NCI-H1092 treated with DMSO at 0.1 percent for 48 hours (cell line): ENCODE measurements at regions not wholly inside any gene's neighbourhood (a gene's known extent, or its start where the extent isn't known, plus 50 kb on each side); places are given as distances from the start of the nearest gene placed in this dataset.

Experiments used
- DNase-seq: peaks from one replicate; lab custom pipeline; 2025; lab: John Stamatoyannopoulos, UW

DNA sequence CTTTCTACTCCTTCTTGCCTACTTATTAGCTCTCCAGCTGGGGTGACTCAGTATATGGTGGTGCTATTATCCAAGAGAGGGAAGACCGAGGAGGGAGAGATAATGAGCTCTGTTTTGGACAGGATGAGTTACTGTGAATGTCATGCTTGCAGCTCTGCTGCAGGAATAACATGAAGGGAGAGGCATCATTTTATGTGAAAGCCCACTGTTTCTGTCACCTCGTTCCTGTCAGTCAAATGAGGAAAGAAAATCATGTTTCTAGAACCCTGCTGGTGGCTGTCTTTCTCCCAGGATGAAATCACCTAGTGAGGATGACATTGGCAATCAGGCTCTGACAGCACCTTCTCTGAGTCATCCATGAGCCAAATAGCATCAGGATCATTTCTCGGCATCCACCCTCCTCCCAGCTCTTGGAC lies 1291.6 kb upstream of the AUTS2 start:
- no peak for DNase-seq

DNA sequence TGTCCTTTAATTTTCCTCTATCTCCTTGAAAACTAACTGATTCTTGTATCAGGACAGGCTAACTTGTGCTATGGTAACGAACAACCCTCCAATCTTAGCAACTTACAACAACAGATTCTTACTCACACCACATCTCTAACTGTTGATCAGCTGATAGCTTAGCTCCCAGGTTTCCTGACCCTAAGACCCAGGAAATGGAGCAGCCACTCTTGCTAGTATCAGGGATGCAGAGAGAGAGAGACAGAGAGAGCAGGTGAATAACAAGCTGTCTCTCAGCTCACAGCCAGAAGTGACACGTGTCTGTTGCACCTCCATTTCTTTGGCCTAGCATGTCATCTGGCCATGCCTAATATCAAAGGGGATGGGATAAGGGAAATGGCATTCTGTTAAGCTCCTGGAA lies 1289.0 kb upstream of the AUTS2 start:
- DNase-seq = no peak

DNA sequence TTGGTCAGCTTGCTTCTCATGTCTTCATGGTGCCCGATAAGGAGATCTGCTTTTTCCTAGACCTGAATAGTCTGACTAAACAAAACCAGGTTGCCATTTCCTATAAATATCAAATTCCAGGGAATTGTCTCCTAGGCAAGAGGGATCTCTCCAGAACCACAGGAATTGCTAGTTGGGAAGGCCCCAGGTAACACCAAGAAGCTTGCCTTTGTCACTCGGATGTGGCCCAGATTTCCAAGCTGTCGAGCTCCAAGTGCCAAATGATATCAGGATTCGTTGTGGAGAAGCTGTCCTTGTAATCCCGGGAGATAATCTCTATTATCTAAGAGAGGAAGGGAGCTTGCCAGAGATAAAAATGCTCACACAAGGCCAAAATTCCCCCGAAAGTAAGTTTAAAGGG lies 1288.5 kb upstream of the AUTS2 start:
- no peak for DNase-seq

DNA sequence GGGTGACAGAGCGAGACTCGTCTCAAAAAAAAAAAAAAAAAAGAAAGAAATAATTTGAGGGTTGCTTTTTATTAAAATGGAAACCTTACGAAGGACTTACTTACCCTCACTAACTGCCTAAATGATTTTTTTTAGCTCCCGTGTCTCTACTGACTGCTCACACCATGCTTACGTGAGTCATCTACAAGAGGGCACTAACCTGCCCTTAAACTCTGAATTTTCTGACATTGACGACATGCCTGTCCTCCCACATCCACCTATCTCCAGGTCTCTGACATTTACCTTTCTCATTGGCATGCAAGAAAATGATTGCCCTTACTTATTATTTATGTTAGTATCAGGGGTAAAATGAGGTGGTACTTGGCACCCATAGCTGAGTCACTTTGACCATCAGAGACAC lies 1286.3 kb upstream of the AUTS2 start:
- DNase-seq = no peak

DNA sequence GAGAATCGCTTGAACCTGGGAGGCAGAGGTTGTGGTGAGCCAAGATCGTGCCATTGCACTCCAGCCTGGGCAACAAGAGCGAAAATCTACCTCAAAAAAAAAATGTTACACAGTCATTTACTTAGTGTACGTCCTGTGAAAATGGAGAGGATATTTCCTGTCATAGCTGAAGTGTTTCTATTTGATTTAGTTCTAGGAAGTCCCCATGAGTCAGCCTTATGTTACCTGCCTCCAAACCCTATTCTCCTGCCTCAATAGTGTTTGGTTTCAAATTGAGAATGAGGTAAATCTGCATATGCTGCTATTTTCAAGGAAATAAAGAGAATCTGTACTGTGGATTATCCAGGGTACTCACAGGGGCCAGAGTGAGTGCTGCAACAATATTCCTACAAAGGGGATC lies 1284.5 kb upstream of the AUTS2 start:
- no peak for DNase-seq

DNA sequence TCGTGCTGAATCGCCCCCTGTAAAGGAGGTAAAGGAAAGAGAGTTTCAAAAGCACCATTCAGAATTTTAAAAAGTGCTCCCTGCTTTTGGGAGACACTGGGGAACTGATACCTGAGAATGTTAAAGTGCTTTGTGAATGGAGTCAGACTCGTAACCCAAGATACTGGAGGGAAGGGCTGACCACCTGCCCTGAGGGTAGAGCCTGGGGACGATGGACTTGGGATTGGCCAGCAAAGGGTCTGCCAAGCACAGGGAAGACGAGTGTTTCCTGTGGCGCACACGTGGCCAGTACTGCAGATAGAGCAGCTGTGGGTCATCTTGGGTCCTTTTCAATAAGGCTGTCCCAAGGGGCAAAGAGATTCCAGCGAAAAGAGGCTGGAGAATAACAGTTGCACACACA lies 1284.1 kb upstream of the AUTS2 start:
- peak; percentile 37 for DNase-seq

DNA sequence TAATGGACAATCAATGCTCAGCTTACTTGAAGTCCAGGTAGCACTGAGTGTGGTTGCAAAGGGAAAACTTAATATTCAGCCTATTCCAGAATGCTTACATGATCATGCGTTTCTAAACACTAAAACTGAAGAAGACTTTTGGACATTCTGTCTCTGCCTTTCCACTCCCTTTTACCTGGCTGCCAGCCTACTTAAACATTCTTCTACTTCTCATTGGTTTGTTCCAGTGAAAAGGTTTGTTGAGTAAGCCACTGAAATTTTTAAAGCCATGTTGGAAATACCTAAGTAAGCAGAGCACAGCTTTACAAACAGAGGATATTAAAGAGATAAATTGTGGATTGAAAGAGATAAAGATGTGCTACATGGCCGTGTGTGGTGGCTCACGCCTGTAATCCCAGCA lies 1280.8 kb upstream of the AUTS2 start:
- DNase-seq = no peak

DNA sequence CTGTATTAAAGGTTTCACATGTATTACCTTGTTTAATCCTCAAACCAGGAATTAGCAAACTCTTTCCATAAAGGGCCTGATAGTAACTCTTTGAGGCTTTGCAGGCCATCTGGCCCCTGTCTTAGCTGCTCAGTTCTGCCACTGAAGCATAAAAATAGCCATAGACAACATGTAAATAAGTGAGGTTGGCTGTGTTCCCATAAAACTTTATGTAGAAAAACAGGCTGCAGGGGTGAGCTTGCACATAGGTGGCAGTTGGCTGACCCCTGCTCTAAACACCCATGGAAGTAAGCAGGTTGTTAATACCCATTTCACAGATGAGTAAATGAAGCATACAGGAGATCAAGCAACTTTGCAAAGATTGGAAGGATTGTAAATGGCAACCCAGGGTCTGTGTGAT lies 1279.2 kb upstream of the AUTS2 start:
- DNase-seq = no peak

DNA sequence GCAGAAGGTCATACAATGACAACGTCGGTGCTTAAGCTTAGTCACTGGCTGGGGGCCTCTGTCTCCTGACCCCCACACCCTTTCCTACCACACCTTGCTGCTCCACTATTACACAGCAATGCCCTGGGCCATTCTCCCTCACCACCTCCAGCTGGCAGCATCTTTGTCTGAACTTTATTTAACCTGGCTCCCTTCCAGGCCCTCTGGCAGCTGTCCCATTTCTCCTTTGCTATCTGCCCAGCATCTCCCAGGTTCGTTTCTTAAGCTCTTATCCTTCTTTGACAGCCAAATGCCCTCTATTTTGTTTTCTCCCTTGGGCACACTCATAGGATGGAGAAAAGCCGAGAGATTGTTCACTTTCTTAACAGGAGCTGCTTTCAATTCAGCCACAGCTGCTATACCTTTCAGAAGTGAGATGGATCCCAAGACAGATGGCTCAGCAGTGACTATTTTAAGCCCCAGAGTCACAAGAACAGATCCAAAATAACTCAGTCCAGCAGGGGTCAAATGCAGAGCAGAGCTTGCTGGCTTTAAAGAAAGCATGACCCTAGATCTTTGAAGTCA lies 1277.1 kb upstream of the AUTS2 start:
- DNase-seq = peak; percentile 98

DNA sequence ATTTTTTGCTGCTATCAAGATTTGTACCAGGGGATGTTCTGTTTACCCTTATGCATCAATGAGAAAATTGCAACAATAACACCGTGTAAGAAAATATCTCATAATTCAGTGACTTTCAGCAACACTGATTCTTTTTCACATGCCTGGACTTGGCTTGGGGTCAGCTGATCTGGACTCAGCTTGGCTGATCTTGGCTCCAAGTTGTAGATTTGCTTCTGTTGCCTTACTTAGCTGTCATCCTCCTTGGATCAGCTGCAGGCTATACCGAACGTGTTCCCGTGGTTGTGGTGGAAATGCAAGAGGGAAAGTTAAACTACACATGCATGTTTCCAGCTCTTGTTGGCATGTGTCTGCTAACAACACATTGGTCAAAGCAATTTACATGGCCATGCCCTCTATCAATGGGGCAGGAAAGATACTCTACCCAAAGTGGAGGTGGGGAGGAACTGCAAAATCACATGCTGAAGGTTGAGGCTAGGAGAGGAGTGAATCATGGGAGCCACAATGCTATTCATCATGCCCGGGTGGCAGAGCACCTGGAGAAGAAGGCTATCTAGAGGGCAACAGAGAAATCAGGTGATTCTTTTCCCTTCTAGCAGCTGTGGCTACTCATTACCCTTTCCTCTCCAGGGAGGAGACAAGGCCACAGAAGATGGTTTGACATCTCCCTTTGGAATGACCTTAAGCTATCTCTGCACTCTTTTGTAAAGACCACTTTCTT lies 1276.3 kb upstream of the AUTS2 start:
- peak; percentile 16 for DNase-seq

DNA sequence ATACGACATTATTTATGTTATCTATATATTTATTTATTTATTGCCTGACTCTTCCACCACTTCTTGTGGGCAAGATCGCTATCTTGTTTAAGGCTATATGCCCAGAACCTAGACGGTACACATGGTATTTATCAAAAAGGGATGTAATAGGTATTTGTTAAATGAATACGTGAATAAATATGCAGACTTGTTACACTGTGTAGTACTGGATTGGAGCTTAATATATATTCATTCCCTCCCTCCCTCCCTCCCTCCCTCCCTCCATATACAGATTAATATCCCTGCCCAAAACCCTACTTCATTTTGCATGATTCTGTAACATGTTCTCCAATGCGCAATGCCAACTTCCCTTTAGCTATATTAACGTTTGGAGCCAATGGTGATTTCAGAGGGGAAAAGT lies 1273.7 kb upstream of the AUTS2 start:
- DNase-seq = no peak

DNA sequence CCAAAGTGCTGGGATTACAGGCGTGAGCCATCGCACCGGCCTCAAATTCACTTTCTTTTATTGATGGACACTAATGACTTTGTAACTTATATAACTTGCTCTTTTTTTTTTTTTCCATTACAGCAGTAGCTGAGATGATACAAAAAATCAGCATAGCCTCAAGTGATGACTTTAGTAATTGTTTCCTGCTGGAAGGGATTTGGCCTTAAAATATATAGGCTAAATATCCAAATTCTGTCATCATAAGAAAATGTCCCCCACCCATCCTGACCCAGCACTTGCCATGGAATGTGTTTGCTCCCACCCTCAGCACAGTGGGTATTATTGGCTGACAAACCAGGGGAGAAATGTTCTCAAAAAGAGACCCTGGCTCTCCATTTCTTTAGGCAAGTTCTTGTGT lies 1264.1 kb upstream of the AUTS2 start:
- DNase-seq = no peak

DNA sequence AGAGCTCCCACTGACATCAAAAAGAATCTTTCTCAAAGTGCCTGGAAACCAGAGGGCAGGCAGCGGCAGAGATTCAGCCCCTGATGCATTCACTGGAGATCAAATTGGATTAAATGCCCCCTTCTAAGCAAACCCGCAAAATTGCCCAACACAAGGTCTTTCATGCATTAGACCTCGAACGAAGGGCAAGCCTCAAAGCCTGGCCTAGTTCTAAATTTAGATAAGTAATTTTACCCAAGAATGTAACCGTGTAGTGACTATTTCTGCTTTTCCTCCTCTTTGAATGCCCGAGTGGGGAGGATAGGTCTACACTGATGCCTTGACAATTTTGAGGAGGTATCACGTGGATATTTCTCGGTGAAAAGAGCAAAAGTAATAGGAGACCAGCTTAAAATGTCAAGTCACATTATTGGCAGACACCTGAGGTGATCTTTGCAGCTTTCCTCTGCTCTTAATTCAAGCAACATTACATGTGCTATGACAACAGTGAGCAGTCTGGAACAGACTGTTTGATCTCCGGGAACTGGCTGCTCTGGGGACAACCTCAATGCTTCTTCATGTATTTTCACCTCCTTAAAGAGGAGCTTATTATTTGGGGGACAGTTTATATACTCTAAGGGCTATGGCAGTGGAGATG lies 1263.5 kb upstream of the AUTS2 start:
- no peak for DNase-seq

DNA sequence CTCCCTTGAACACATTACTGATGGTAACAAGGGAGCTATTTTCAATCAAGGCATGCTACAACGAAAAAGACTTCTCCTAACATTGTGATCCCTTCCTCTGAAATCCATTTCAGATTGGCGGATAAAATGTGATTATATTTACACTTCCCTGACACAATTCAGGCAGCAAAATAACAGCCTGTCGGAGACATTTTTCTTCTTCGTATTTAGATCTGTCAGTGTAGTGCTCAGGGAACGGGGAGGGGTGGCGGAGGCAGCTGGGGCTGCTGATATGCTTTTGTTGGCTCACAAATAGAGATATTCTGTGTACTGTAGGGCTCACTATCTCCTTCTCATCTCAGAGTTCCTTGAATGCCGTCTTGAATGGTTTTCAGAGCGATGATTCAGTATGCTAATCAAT lies 1261.7 kb upstream of the AUTS2 start:
- no peak for DNase-seq

DNA sequence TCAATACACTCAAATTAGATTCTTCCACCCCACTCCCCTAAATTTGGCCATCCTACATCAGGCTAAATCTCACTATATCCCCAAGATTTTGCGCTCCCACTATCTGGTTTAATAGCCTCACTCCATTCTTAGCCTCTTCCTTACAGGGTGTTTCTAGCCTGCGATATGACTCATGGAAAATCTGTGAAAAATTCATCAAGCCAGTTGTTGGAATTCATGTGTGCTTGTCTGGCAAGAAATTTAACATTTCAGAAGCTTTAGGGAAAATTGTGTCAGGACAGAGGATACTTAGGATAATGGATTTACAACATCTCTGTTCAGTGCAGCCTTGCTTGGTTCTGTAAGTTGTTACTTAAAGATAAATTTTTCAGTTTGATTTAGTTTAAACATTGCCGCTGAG lies 1249.9 kb upstream of the AUTS2 start:
- no peak for DNase-seq

DNA sequence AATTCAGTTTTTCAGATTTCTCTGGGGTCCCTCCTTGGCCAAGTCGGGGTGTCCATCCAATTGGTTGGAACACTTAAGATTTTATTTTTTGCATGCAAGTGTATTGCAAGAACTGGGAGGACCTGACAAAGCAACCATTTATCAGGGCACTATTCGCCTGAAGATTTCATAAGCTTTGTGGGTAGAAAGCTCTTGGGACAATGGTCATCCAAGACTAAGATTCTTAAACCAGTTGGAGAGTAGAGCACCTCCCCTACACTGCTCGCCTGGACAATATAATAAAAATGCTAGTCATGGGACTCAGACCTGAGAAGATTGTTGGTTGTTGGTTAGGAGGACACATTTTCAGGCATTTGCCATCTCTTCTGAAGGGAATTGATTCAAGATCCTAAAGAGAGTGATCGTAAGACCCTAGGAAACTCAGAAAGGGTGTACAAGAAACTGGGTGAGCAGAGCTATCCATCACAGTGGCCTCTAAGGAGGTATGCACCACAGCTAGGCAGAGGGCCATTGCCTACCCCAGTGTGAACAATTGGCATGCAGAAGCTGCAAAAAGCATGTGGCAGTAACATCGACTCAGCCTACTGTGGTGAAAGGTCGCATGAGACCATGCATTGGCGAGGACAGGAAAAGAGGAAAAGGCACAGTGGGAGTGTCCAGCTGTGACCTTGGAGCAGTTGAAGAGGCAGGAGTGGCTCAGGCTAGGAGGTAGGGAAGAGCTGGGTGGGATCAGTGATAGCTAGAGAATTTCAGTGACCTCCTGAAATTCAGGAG lies 1235.3 kb upstream of the AUTS2 start:
- DNase-seq = no peak

DNA sequence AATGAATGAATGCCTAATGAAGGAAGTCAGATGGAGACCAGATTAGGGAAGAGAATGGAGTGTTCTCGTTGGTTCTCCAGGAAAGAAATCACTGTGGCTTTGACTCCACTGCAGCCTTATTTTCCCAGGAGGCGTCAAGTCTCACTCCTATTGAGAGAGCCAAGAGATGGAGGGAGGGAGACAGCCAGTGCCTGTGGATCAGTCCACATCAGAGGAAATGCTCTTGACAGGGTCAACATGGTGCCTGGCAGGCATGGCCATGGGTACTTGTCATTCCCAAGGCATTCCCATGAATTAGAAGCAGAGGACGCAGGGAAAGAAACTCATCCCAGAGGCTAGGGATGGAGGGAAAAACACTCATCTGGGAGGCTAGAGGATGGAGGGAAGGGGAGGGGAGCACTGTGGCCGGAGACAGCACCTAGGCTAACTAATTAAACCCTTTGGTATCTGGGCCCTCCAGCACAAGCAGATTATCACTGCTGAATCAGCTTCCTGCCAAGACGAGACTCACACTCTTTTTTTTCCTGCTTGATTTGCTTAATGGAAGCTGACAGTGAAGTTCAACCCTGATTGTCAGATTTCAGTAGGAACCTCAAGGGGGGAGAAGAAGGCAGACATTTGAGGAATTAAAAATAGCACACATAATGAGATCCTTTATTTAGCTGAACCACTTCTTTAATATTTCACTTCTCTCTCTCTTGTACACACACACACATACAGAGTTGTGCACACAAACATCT lies 1233.2 kb upstream of the AUTS2 start:
- no peak for DNase-seq

DNA sequence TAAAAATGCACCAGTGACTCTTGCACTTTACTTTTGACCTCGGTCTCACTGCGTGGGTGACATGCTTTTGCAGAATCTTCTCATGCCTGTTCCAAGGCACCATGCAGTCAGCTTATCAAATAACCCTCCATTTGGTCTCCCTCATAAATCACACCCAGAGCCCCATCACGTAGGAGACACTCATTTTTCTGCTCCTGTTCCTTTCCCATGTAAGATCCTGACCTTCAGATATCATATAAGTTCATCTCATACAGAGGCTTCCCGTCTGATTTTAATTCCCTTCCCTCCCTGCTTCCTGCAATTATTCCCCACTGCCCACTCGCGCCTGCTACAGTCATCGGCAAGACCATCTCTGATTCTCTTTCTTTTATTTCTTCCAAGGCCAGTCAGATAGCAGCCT lies 1226.3 kb upstream of the AUTS2 start:
- DNase-seq = no peak

DNA sequence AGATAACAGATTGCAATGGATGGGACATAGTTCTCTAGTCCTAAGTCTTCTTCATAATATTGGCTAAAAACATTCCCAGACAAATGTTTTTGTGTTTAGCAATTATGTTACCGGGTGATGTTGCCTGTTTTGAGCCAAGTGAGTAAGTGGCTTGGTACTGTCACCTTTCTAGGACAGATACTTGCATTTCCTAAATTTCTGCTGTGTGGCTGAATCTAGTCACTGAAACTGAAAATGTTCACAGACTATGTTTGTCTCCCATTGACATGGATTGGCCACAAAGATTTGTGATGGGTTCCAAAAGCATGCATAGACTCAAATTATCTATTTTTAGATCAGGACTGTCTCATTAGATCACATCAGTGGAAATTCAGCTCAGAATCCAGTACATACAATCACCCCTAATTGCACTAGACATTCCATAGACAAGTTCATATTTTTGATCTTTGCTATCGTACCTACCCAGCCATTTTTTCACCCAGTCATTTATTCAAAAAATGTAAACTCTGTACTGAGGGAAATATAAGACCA lies 1222.1 kb upstream of the AUTS2 start:
- DNase-seq = no peak

DNA sequence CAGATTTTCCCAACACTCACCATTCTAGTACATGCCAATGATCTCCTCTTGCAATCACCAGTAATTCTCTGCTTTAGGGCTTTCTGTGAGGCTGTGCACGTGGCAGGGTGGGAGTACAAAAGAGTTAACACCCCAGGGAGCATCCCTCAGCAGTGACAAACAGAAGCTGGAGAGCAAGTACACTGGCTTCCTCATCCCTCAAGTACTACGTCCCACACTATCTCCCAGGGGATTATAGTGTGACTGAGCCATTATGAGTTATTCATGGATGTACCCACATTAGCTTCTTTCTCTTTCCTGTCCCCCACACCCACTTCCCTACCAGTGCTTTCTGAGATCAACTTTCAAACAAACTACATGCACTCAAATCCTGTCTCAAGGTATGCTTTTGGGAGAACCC lies 1216.5 kb upstream of the AUTS2 start:
- DNase-seq = no peak

DNA sequence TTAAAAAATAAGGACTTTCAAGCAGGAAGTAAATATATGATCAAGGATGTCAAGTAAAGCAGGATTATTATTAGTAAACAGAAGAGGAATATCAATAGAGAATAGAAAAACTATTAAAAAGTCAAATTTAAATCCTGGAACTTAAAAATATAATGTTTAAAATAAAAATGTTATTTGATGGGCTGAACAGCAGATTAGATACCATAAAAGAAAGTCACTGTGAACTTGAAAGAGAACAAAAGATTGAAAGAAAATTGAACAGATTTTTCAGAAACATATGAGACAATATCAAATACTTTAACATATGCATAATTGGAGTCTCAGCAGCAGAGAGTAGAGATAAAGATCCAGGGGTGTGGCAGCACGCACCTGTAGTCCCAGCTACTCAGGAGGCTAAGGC lies 1213.7 kb upstream of the AUTS2 start:
- no peak for DNase-seq

DNA sequence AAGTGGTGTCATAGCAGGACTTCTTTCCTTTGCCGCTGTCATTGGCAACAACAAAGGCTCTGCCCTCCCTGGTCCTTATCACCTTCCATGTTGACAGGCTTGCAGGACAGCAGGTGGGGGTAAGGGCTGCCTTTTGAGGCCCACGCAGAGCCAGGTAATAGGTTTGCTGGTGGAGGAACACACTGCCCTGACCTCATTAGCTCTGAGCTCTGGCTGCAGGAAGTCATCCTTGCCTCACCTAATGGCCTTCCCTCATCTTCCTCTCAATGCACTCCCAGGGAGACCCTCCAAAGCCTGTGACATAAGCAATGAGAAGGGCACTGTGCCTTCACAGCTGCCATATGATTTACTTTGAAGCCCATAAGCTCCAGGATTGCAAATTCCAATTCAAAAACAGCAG lies 1205.2 kb upstream of the AUTS2 start:
- DNase-seq = no peak
